ENCODE measurements at regions not wholly inside any gene's neighbourhood (a gene's known extent, or its start where the extent isn't known, plus 50 kb on each side); places are given as distances from the start of the nearest gene placed in this dataset.
A peak's percentile ranks its signal among the peaks of the same experiment; 100 is the strongest.
"Not testable (repeated sequence)": the region's sequence is repeated elsewhere in the genome, so short reads cannot be mapped to it uniquely, and the experiment has no call there.

- DNase-seq = not testable (repeated sequence)
Measured at GRCh38 chr21:18567770-18568169, 164.2 kb upstream of the TMPRSS15 start.

DNA sequence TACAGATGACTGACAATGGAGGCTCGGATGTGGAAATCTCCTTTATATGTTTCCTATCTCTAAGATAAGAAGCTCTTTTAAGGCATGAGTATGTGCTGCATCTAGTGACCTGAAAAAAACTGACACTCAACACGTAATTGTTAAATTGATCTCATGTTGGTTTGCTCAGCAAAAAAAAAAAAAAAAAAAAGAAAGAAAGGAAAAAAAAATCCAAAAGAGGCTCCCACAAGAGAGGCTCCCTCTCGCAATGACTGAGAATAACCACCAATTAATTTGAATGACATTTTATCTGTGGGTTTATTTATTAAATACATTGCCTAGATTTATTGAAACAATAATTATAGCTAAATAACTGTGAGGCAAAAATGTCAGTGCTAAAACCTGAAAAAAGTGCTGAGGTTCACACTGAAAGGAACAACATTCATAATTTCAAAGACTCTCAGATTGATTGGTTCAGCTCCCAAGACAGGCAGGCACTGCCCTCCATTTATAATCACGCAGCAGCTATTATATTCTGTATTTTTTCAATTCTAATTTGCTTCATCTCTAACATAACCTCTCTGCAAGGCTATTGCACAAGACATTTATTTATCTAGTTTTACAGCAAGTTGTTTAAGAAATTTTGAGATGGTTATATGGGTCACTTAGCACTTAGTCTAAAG is 184.5 kb upstream of the TMPRSS15 start:
- no peak for DNase-seq

- DNase-seq = no peak
Measured at GRCh38 chr21:18601146-18601545, 197.6 kb upstream of the TMPRSS15 start.

DNA sequence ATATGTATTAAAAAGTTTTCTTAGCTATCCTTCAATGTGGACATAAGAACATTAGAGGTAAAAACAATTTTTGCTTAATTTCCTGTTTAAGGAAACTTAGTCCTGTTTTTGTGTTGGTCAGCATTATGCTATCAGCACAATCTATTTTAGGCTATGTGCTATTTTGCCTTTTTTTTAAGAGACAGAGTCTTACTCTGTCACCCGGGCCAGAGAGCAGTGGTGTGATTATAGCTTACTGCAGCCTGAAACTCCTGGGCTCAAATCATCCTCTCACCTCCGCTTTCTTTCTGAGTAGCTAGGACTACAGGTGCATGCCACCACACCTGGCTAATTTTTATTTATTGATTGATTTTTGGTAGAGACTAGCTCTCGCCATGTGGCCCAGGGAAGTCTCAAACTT is 199.1 kb upstream of the TMPRSS15 start:
- DNase-seq = no peak

DNA sequence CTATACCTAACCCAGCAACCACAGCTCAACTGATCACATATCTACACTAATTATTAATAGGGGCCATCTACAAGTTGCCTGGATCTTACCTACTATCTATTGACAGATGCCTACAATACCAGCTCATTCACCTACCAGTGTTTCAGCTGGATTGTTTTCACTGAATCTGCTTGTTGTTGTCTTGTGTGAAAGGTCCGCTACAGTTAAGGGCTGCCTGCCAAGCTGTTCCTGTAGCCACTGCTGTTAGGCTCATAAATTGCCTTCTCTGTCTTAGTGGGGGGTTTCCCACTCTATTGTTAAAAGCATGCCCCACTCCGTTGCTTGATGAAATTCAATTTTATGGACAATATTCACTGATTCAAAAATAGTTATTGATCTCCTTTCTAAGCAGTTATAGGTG is 199.7 kb upstream of the TMPRSS15 start:
- no peak for DNase-seq

DNA sequence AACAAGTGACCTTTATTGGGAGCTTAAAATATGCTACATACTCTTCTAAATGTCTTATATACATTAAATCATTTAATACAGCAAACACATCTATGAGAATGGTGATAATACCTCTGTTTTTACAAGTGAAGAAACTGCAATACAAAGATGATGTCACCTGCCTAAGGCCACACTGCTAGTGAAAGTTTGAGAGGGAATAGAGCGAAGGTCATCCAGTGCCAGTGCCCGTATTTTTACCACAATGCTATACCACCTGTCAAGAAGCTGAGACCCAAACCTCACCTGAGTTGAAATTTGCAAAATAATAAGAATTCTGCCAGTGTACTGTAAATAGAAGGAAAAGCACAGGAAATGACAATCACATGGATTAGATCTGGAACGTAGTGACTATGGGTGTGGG is 200.4 kb upstream of the TMPRSS15 start:
- DNase-seq = no peak

DNA sequence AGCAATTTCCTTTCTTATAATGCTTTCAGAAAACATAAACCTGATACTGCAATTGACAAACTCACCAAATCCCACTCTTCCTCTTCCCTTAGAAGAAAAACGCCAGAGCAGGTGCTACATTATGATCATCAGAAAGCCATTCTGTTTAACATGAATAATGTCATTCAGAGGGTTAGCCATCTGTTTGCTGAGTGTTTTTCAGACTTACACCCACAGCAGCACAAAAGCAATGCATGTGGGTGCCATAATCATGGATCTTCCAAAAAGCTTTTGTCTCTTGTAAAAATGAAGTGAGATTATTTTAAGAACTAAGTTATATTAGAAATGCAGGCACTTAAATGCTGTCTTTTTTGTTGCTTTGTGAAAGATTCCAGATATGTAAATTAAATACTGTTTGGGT is 204.6 kb upstream of the TMPRSS15 start:
- peak; percentile 85 for DNase-seq

- DNase-seq = no peak
Measured at GRCh38 chr21:18614303-18614702, 210.7 kb upstream of the TMPRSS15 start.

DNA sequence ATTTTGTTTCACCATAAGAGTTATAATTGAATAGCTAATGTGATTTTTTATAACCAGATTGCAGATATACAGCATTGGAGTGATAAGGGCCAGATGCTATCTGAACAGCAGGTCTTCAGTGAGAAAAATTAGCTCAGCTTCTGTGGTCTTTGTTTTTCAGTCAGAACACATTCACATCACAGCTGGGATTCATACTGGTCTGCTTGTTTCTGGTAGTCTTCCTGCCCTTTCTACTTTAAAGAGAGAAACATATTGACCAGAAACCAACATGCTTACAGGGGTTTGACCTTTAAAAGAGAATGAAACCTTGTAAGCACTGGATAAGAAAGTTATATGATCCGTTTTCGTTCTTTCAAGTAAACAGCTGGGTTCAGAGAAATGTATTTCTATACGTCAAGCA is 213.7 kb upstream of the TMPRSS15 start:
- DNase-seq = no peak

GRCh38 chr21:18620436-18620835 is 216.9 kb upstream of the TMPRSS15 start:
- no peak for DNase-seq

DNA sequence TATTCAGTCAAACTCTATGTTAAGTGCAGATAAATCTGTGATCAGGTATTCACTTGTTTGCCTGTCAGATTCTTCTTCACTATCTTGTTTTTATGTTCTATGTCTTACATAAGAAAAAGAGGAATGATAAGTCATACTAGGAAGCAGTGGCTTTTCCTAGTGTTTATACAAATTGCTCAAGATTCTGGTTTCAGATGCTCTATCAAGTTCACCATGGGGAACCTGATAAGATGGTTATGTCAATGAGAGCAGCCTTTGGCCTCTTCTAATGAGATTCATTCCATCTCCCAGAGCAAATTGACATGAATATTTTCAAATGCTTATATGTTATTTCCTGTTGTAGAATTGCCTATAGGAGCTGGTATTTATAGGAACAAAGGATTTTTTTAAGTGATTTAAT is 218.8 kb upstream of the TMPRSS15 start:
- no peak for DNase-seq

DNA sequence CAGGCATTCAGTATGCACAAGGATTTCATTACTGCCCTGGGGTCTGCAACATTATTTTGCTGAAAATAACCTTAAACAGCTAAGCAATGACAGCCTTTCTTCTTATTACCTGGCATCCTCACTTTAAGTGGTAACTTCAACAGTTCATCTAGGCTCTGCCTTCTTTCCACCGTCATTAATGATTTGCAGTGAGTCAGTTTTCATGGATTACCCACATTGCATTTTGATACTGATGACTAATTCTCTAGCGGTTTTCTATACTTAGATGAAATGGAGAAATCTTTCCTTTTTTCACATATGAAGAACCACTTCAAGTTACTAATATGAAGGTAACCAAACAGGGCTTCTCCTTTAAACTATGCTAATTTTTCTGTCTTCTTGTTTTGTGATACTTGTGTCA is 226.9 kb upstream of the TMPRSS15 start:
- DNase-seq = no peak

DNA sequence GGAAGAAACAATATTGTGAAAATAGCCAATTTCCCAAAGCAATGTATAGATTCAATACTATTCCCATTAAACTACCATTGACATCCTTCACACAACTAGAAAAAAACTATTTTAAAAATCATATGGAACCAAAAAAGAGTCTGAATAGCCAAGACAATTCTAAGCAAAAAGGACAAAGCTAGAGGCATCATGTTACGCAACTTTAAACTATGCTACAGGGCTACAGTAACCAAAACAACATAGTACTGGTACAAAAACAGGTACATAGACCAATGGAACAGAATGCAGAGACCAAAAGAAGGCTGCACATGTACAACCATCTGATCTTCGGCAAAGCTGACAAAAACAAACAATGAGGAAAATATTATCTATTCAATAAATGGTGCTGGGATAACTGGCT is 233.3 kb upstream of the TMPRSS15 start:
- no peak for DNase-seq

- peak; percentile 30 for DNase-seq
Measured at GRCh38 chr21:18646116-18646515, 242.5 kb upstream of the TMPRSS15 start.

DNA sequence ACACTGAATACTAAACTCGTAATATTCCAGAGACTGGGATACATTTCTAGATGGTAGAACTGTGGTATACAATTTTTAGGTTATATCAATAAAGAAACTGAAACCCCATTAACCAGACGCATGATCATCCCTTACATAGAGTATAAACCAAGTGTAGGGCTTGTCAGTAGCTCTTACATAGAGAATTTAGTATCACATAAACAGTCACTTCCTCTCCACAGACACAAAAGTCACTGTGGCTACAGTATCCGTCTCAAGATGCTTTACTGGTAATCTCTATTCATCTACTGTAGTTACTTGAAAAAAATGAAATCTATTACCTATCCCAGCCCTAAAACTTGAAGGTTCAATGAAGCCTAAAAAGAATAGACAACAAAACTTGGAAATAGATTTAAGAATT is 252.3 kb upstream of the TMPRSS15 start:
- DNase-seq = no peak

GRCh38 chr21:18661842-18662241 is 258.3 kb upstream of the TMPRSS15 start:
- no peak for DNase-seq

GRCh38 chr21:18663663-18664062 is 260.1 kb upstream of the TMPRSS15 start:
- no peak for DNase-seq

GRCh38 chr21:18666725-18667124 is 263.1 kb upstream of the TMPRSS15 start:
- no peak for DNase-seq

DNA sequence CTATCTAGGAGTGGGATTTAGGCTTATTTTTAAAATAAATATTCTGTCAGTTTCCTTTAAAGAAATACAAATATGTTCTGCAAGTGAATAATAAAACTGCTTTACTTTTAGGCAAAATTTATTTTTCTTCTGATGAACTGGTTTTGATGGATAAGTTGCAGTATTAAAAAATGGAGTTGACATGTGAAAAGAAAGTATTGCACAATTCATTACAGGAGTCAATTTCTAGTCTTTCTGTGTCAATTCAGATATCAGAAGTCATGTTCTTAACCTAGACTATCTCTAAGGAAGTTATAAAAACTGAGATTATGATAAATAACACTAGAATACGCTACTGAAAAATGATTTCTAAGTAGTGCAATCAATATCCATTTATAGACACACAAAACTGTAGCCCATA is 270.2 kb upstream of the TMPRSS15 start:
- DNase-seq = no peak

DNA sequence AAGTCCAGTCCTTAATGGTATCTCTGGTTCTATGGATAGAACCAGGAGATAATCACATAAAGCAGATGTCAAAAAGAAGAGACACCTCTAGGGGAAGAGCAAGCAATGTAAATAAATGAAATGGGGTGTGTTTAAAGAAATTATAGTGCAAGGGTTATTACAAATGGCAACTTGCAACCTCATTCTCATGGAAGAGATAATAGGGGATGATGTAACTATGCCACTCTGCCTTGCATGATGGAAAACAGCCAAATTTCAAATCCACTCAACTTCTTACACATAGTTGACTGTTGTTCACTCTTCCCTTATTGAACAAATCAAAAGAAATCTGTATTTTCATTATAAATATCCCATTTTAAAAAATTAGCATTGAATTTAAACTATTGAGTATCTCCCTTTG is 274.0 kb upstream of the TMPRSS15 start:
- DNase-seq = no peak

- DNase-seq = no peak
Measured at GRCh38 chr21:18705971-18706370, 302.4 kb upstream of the TMPRSS15 start.

GRCh38 chr21:18711662-18712061 is 308.1 kb upstream of the TMPRSS15 start:
- no peak for DNase-seq

DNA sequence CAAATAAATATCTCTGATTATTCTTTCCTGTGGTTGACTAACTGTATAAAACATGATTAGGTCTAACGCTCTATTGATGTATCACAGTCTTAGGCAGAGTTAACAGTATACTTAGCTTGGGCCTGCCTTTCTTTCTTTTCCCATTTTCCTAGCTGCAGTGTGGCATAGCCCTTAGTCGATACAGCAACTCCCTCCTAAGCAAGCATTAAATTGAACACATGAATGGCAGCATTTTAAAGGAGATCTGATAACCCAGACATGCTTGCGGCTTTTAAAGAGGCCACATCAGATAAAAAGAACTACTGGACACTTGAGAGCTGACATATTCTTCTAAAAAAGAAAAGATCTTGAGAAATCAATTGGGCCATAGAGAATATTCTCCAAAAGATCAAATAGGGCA is 312.0 kb upstream of the TMPRSS15 start:
- DNase-seq = no peak

GRCh38 chr21:18716578-18717138 is 313.1 kb upstream of the TMPRSS15 start:
- peak; percentile 56 for DNase-seq

DNA sequence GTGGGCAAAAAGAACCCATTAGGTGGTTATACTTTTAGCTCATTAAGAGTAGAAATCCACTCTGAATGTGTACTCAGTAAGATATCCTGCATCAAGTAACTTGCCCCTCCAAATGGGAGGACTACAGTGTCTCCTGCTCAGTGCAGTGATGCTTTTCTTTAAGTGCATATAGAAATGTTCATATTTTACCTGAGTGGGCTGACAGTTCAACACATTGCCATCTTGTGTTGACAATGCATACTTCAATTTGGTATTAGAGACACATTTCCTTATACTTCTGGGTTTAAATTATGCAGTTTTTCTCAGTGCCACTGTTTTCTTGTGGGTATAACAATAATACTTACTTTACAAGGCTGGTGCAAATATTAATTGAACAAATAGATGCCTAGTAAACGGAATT is 318.6 kb upstream of the TMPRSS15 start:
- no peak for DNase-seq

Measured in NCI-H1436 (cell line).